Nephron progenitor cell (in vitro differentiated cells): ENCODE measurements at regions not wholly inside any gene's neighbourhood (a gene's known extent, or its start where the extent isn't known, plus 50 kb on each side); places are given as distances from the start of the nearest gene placed in this dataset.

Source experiments
- DNase-seq: peaks from one replicate; pipeline ENCODE4 v3.0.0; 2021
- H3K27ac Mint-ChIP-seq: 2 replicates; pipeline ENCODE4 v1.8.0; 2021; ENCODE audit warnings: mild to moderate bottlenecking, moderate library complexity, mixed read lengths
- H3K27me3 Mint-ChIP-seq: 2 replicates; pipeline ENCODE4 v1.8.0; 2021; ENCODE audit warnings: mild to moderate bottlenecking, low read depth, mixed read lengths; ENCODE audit not compliant: poor library complexity
- H3K36me3 Mint-ChIP-seq: 2 replicates; pipeline ENCODE4 v1.8.0; 2021; ENCODE audit warnings: low read depth, mixed read lengths
- H3K4me1 Mint-ChIP-seq: 2 replicates; pipeline ENCODE4 v1.8.0; 2021; ENCODE audit warnings: mixed read lengths
- H3K4me3 Mint-ChIP-seq: 2 replicates; pipeline ENCODE4 v1.8.0; 2021; ENCODE audit warnings: mild to moderate bottlenecking, moderate library complexity, mixed read lengths
- H3K9me3 Mint-ChIP-seq: 2 replicates; pipeline ENCODE4 v1.8.0; 2021; ENCODE audit warnings: mild to moderate bottlenecking, moderate library complexity, mixed read lengths
- CTCF ChIP-seq: fragments of 200-600 bp; sonication (generic); IDR thresholded peaks from 2 replicates; pipeline ENCODE4 v1.5.0; 2021; ENCODE audit warnings: antibody characterized with exemption

- H3K9me3 Mint-ChIP-seq, result no peaks in the 10 kb centered on the region
- H3K4me3 Mint-ChIP-seq, result no peak overlapping the region
- no peak for TF ChIP-seq CTCF
These were observed 62.4 kb upstream of the MDFIC start for GRCh38 chr7:114859477-114859876.

GRCh38 chr7:114860206-114860605, 61.7 kb upstream of the MDFIC start:
- Mint-ChIP-seq H3K36me3 (no peaks in the 10 kb centered on the region), H3K9me3 (no peaks in the 10 kb centered on the region), H3K27me3 (no peaks in the 10 kb centered on the region), H3K4me3 (no peak overlapping the region), H3K4me1 (no peaks in the 10 kb centered on the region), H3K27ac (no peak overlapping the region)
- TF ChIP-seq CTCF, result no peak
- no peak for DNase-seq

More at GRCh38 chr7:114859477-114859876, 62.4 kb upstream of the MDFIC start:
- Mint-ChIP-seq H3K4me1 (no peaks in the 10 kb centered on the region), H3K27ac (no peak overlapping the region), H3K36me3 (no peaks in the 10 kb centered on the region), H3K27me3 (no peaks in the 10 kb centered on the region)
- no peak for DNase-seq

DNA sequence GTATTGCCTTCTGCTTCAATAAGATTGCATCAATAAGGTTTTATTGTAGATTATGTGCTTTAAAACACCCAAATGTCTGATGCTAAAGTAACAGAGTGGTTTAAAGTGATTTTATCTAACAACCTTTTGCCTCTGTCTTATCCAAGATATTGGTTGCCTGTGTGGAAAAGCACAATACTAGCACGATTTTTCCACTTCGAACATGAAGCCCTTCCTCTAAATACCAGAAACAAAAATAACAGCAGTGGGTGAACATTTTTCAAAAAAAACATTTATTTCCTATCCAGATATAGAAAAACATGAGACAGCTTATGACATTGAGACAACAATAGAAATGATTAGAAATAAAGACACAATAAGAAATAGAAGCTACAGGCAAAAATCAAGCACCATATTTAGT, 59.5 kb upstream of the MDFIC start:
- Mint-ChIP-seq H3K36me3 (no peaks in the 10 kb centered on the region), H3K9me3 (no peaks in the 10 kb centered on the region), H3K4me1 (no peaks in the 10 kb centered on the region), H3K4me3 (no peak overlapping the region), H3K27ac (no peak overlapping the region), H3K27me3 (no peaks in the 10 kb centered on the region)
- TF ChIP-seq CTCF, result no peak
- no peak for DNase-seq

DNA sequence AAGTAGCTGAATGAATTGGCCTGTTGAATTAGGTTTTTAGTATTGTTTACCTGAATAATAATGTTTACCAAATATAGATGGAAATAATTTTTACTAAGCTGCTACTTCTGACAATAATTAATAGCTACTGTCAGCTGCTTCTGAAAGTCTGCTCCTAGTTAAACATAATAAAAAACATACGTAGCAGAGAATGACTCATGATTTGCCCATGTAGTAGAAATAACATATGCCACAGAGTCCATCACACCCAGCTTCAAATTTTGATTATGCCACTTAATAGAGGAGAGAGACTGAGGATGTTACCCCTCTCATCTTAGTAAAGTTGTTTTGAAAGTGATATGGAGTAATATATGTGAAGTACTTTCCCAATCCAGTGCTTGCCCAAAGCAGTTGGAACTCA, 57.6 kb upstream of the MDFIC start:
- Mint-ChIP-seq H3K4me3 (no peak overlapping the region), H3K27ac (no peak overlapping the region), H3K36me3 (no peaks in the 10 kb centered on the region), H3K4me1 (no peaks in the 10 kb centered on the region), H3K9me3 (no peaks in the 10 kb centered on the region), H3K27me3 (no peaks in the 10 kb centered on the region)
- no peak for TF ChIP-seq CTCF
- no peak for DNase-seq

- Mint-ChIP-seq H3K27me3 (no peaks in the 10 kb centered on the region), H3K36me3 (no peaks in the 10 kb centered on the region), H3K4me3 (no peak overlapping the region), H3K27ac (no peak overlapping the region), H3K9me3 (no peaks in the 10 kb centered on the region), H3K4me1 (no peaks in the 10 kb centered on the region)
- TF ChIP-seq CTCF, result peak; percentile 52
- DNase-seq, result peak; percentile 30
These were observed 56.3 kb upstream of the MDFIC start for GRCh38 chr7:114865564-114865963.
